Uterus (tissue), 3 donors: ENCODE measurements at regions not wholly inside any gene's neighbourhood (a gene's known extent, or its start where the extent isn't known, plus 50 kb on each side); places are given as distances from the start of the nearest gene placed in this dataset.

ENCODE experiments used
- DNase-seq, 2 donors: peaks; one replicate each; pipeline ENCODE4 v3.0.0-alpha.2; 2019 to 2020
- H3K27ac ChIP-seq, 2 donors: fragments of 200-600 bp; sonication (generic); 1 replicate in 1 of 2; 2 replicates in 1 of 2; pipeline ENCODE4 v1.5.1; 2016 to 2018
- H3K27me3 ChIP-seq, 2 donors: fragments of 200-600 bp; sonication (generic); one replicate each; pipeline ENCODE4 v1.5.1; 2018 to 2019; ENCODE audit warnings: control low read depth in 1 of 2
- H3K36me3 ChIP-seq, 2 donors: fragments of 200-600 bp; sonication (generic); one replicate each; pipeline ENCODE4 v1.5.1; 2019; ENCODE audit warnings: control low read depth in 1 of 2
- H3K4me1 ChIP-seq, 2 donors: fragments of 200-600 bp; sonication (generic); one replicate each; pipeline ENCODE4 v1.5.1; 2018 to 2019; ENCODE audit warnings: control low read depth in 1 of 2
- H3K4me3 ChIP-seq, 2 donors: fragments of 200-600 bp; sonication (generic); 1 replicate in 1 of 2; 2 replicates in 1 of 2; pipeline ENCODE4 v1.5.1; 2018 to 2019; ENCODE audit warnings: mild to moderate bottlenecking in 1 of 2
- H3K9me3 ChIP-seq, 2 donors: fragments of 200-600 bp; sonication (generic); one replicate each; pipeline ENCODE4 v1.5.1; 2019; ENCODE audit warnings: control low read depth in 1 of 2
- CTCF ChIP-seq, 4 experiments: fragments of 200-600 bp in 2 of 4; fragments of 450-650 bp in 2 of 4; sonication (generic) in 2 of 4; IDR thresholded peaks; one replicate each; pipeline ENCODE4 v1.5.1; 2016 to 2019; ENCODE audit warnings: antibody characterized with exemption in 4 of 4, mild to moderate bottlenecking in 2 of 4, moderate library complexity in 1 of 4
- POLR2A ChIP-seq, 2 donors: fragments of 450-650 bp; IDR thresholded peaks; one replicate each; pipeline ENCODE4 v1.6.1; 2016; ENCODE audit warnings: antibody characterized with exemption in 2 of 2, mild to moderate bottlenecking in 1 of 2, moderate library complexity in 1 of 2
- intact Hi-C: fragments of 100-400 bp; cut with DNase I; formaldehyde crosslinking; loops from one replicate; pipeline ENCODE4 v1.15.1; 2023; ENCODE audit warnings: low total_unique reads
- donor health status: DM: yes; HTN: yes; CAD: no.

DNA sequence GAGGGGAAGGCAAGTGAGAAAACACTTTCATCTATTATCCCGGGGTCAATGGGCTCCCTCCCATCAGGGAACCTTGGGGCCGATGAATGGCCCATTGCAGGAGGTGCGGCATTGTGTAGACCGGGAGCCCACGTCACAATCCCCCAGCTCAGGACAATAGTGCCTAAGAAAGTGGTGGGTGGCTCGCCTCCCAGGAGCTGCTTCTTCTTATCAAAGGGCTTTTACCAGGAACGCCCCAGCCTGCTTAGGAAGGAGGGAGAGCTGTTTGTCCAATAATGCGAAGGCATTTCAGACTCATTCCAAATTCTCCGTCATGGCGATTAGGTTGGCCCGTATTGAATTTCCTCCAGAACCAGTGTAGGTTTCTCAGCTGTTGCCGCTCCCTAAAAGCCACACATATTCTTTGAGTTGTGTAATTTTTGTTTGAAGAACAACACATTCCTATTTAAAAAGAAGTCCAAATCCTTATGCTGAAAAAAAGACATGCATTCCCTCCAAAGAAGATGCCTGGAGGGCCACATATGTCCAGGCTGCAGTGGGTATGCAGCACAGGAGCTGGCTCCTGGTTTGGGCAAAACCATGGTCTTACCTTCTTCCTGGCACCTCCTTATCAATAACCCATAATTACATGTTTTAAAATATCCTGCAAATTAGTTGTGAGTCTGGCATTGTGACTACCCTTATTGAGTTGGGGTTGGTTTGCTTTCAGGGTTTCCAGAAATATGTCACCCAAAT, 264.7 kb downstream of the MYCN start:
- DNase-seq = no peak
- no peak overlapping the region for H3K4me3 ChIP-seq
- no peak overlapping the region for H3K27ac ChIP-seq
- no peak for TF ChIP-seq CTCF (IDR thresholded peaks at IDR 0.05)
- intact Hi-C loops = no loop called here
- H3K4me1 ChIP-seq = no peaks in the 10 kb centered on the region
- no peaks in the 10 kb centered on the region for H3K9me3 ChIP-seq
- H3K36me3 ChIP-seq = no peaks in the 10 kb centered on the region
- H3K27me3 ChIP-seq = no peaks in the 10 kb centered on the region

DNA sequence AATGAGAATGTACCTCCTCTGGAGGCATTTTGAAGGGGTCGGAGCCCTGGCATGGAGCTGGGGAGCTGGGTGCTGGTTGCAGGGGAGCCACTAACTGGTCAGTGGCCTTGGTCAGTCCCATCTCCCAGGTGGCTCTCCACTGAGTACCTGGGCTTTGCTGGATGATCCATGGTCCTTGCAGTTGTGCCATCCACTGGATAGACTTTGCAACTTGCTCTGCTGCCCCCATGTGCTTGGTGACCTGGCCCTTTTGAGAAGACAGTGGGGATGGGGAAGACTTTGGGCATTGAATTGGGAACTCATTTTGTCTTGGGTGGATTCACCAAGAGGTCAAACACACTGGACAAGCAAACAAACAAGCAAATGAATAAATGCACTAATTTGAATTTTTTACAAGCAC, 263.9 kb downstream of the MYCN start:
- no peaks in the 10 kb centered on the region for H3K9me3 ChIP-seq
- no peaks in the 10 kb centered on the region for H3K27me3 ChIP-seq
- H3K4me1 ChIP-seq = no peaks in the 10 kb centered on the region
- H3K36me3 ChIP-seq = no peaks in the 10 kb centered on the region
- no peak for DNase-seq
- TF ChIP-seq POLR2A (IDR thresholded peaks at IDR 0.05) (no peak), CTCF (IDR thresholded peaks at IDR 0.05) (no peak)
- no peak overlapping the region for H3K27ac ChIP-seq
- intact Hi-C loops = no loop called here
- no peak overlapping the region for H3K4me3 ChIP-seq

DNA sequence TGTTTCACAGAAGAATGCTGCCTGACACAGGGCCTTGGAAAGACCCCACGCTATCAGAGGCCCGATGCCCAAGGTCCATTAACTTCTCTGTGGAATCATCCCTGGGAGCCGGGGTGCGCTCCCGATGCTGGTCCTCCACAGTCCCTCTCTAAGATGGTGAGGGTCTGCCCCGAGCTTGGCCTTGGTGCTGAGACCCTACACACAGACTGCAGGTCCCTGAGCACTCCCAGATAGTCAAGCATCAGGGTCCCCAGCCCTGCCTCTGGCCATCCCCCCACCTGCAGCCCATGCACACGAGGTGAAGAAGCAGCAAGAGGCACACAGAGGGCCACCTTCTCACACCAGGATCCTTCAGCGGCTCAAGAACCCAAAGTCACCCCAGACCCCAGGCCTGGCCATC, 263.3 kb downstream of the MYCN start:
- H3K27ac ChIP-seq = no peak overlapping the region
- H3K27me3 ChIP-seq = no peaks in the 10 kb centered on the region
- TF ChIP-seq POLR2A (IDR thresholded peaks at IDR 0.05) = no peak
- TF ChIP-seq CTCF (IDR thresholded peaks at IDR 0.05) = no peak
- intact Hi-C loops = no loop called here
- no peak overlapping the region for H3K4me3 ChIP-seq
- no peaks in the 10 kb centered on the region for H3K9me3 ChIP-seq
- no peaks in the 10 kb centered on the region for H3K36me3 ChIP-seq
- DNase-seq = no peak
- no peaks in the 10 kb centered on the region for H3K4me1 ChIP-seq

GRCh38 chr2:16203069-16203468, 262.7 kb downstream of the MYCN start:
- H3K9me3 ChIP-seq = no peaks in the 10 kb centered on the region
- intact Hi-C loops = no loop called here

More at GRCh38 chr2:16203069-16203468, 262.7 kb downstream of the MYCN start:
- no peaks in the 10 kb centered on the region for H3K27me3 ChIP-seq
- no peak overlapping the region for H3K27ac ChIP-seq
- DNase-seq = no peak
- H3K4me3 ChIP-seq = no peak overlapping the region
- no peaks in the 10 kb centered on the region for H3K36me3 ChIP-seq
- no peaks in the 10 kb centered on the region for H3K4me1 ChIP-seq
- TF ChIP-seq POLR2A (IDR thresholded peaks at IDR 0.05) = no peak
- TF ChIP-seq CTCF (IDR thresholded peaks at IDR 0.05) = no peak
